ENCODE measurements at regions not wholly inside any gene's neighbourhood (a gene's known extent, or its start where the extent isn't known, plus 50 kb on each side); places are given as distances from the start of the nearest gene placed in this dataset.

DNA sequence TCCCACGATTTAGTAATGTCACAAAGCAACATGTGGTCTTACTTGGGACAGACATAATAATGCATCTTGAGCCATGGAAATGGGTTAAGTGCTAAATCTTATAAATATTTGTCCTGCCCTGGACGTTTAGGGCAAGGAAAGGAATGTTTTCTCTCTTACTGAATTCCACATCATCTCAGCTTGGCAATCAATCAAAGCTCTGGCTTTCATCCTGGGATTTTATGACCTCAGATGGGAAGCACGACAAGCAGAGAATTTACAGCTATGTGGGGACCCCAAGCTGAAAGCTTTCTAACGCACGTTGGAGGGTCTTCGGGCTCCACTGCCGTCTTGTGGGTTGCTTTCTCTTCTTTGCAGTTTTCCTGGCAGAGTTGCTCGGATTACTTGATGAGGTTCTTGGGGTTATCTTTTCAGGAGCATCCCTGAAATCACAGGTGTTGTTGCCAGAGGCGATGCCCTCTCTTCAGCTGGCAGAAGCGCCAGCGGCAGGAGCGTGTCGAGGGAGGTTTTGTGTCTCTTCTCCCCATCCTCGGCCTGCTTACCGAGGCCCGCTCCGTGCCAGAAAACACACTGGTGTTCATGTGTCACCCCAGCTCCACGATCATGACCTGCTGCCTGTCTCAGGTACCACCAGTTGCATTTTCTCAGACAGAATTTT is 73.4 kb upstream of the FRMD1 start:
- in situ Hi-C loops (cut with MboI) (no loop called here), intact Hi-C loops (cut with micrococcal nuclease) (no loop called here)
- Histone ChIP-seq H4K20me1 (replicated peaks; ENCODE audit: control insufficient read depth, insufficient read depth, low read length) (peaks cover 9% of the 10 kb centered on the region), H3K4me1 (replicated peaks in 1 of 2; ENCODE audit: control insufficient read depth in 2 of 2, insufficient read depth in 2 of 2, low read length in 2 of 2) (no peaks in the 10 kb centered on the region), H3K36me3 (ENCODE audit: control insufficient read depth, insufficient read depth, low read length) (no peaks in the 10 kb centered on the region), H3K9me3 (replicated peaks; ENCODE audit: control insufficient read depth, insufficient read depth, low read depth, low read length) (no peaks in the 10 kb centered on the region), H2AFZ (ENCODE audit: low read depth, low read length) (no peak overlapping the region), H3K9ac (ENCODE audit: insufficient read depth in 1 of 2, low read depth in 2 of 2, low read length in 2 of 2) (no peak overlapping the region), H3K27me3 (ENCODE audit: control insufficient read depth in 2 of 2, insufficient read depth in 2 of 2, low read length in 2 of 2) (peaks cover 65 to 80% of the 10 kb centered on the region in 2 experiments), H3K4me3 (no peak overlapping the region), H3K27ac (ENCODE audit: extremely low read depth, low read depth, low read length) (no peak overlapping the region), H3K9me1 (ENCODE audit: control insufficient read depth, insufficient read depth, low read length) (no peaks in the 10 kb centered on the region), H3K4me2 (ENCODE audit: insufficient read depth, low read length) (no peak overlapping the region), H3K79me2 (ENCODE audit: control insufficient read depth, insufficient read depth, low read length) (no peaks in the 10 kb centered on the region)
- BruUV-seq (replicated peaks): no TSS peak
- under 1% methylated on average over 18 of the region's 18 CpGs for WGBS (ENCODE audit: insufficient coverage, low coverage, missing lambda C conversion rate)
- POLR2A ChIA-PET: interaction anchor here (1.2 to 1.4 kb wide), 2 partner anchors 11 to 26 kb away, joined by 3 to 4 read pairs; no protein-coding TSS in a partner anchor
- FAIRE-seq: no peak
- no peak for DNase-seq (ENCODE audit: extremely low read depth in 1 of 4, low spot score in 3 of 4)
- CTCF ChIA-PET (ENCODE audit: low intra/inter-chr PET ratio): no interaction called here
- TF ChIP-seq, protein P1, sequence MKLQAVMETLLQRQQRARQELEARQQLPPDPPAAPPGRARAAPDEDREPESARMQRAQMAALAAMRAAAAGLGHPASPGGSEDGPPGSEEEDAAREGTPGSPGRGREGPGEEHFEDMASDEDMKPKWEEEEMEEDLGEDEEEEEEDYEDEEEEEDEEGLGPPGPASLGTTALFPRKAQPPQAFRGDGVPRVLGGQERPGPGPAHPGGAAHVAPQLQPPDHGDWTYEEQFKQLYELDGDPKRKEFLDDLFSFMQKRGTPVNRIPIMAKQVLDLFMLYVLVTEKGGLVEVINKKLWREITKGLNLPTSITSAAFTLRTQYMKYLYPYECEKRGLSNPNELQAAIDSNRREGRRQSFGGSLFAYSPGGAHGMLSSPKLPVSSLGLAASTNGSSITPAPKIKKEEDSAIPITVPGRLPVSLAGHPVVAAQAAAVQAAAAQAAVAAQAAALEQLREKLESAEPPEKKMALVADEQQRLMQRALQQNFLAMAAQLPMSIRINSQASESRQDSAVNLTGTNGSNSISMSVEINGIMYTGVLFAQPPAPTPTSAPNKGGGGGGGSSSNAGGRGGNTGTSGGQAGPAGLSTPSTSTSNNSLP (IDR thresholded peaks at IDR 0.05; ENCODE audit: borderline replicate concordance, low read depth, low read length): no peak
- TF ChIP-seq ETV6 (IDR thresholded peaks at IDR 0.05; ENCODE audit: borderline replicate concordance in 1 of 2, low read depth in 2 of 2, low read length in 1 of 2) (no peak), ETV6 (CRISPR knock-in tag; IDR thresholded peaks at IDR 0.05; ENCODE audit: borderline replicate concordance) (no peak), NR1H2 (CRISPR knock-in tag; IDR thresholded peaks at IDR 0.05) (no peak), ZNF212 (CRISPR knock-in tag; IDR thresholded peaks at IDR 0.05) (no peak), SIX5 (IDR thresholded peaks at IDR 0.05; ENCODE audit: borderline replicate concordance in 1 of 2, insufficient read depth in 1 of 2, low read depth in 1 of 2, low read length in 2 of 2) (no peak), MYBL2 (IDR thresholded peaks at IDR 0.05; ENCODE audit: low read depth) (no peak), MYBL2 (CRISPR knock-in tag; IDR thresholded peaks at IDR 0.05; ENCODE audit: borderline replicate concordance) (no peak), ASH1L (IDR thresholded peaks at IDR 0.05; ENCODE audit: borderline replicate concordance, low read depth, partially characterized antibody) (no peak), ZNF232 (CRISPR knock-in tag; IDR thresholded peaks at IDR 0.05) (no peak)
- TF ChIP-seq, protein P2, sequence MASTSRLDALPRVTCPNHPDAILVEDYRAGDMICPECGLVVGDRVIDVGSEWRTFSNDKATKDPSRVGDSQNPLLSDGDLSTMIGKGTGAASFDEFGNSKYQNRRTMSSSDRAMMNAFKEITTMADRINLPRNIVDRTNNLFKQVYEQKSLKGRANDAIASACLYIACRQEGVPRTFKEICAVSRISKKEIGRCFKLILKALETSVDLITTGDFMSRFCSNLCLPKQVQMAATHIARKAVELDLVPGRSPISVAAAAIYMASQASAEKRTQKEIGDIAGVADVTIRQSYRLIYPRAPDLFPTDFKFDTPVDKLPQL (IDR thresholded peaks at IDR 0.05; ENCODE audit: extremely low read depth, insufficient read length): no peak
- TF ChIP-seq, protein P3, sequence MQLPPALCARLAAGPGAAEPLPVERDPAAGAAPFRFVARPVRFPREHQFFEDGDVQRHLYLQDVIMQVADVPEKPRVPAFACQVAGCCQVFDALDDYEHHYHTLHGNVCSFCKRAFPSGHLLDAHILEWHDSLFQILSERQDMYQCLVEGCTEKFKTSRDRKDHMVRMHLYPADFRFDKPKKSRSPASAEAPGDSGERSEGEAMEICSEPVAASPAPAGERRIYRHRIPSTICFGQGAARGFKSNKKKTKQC (CRISPR knock-in tag; IDR thresholded peaks at IDR 0.05): no peak
- ATAC-seq: no peak
